ENCODE measurements at regions not wholly inside any gene's neighbourhood (a gene's known extent, or its start where the extent isn't known, plus 50 kb on each side); places are given as distances from the start of the nearest gene placed in this dataset.

DNA sequence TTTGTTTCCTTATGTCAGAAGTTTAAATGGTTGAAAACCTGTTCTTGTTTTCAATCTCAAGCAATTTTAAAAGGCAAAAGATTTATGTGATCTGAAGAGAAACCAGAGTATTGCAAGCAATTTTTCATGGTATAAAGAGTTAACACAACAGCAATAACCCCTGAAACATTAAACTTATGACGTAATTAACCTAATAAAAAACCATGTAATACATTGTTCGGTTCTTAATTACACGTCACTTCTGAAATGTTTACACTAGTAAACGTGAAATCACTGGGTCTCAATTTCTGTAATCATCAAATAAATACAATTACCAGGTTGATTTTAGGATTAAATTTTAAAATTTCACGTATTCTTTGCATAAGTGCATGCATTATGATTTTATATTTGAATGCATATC is 914.5 kb downstream of the NLGN4X start:
- Histone ChIP-seq H3F3A (ENCODE audit: low read depth) (no peaks in the 10 kb centered on the region), H3K4me1 (ENCODE audit: insufficient read depth, low read length, poor library complexity, severe bottlenecking) (no peaks in the 10 kb centered on the region), H2AFZ (ENCODE audit: low read length) (no peak overlapping the region), H3K79me2 (ENCODE audit: insufficient read depth, low read length) (no peaks in the 10 kb centered on the region), H3K9me2 (replicated peaks; ENCODE audit: low read depth, low read length) (no peaks in the 10 kb centered on the region), H3K4me3 (ENCODE audit: low read length, poor library complexity, severe bottlenecking) (no peak overlapping the region), H4K20me1 (ENCODE audit: insufficient read depth, low read length, poor library complexity, severe bottlenecking) (no peaks in the 10 kb centered on the region), H3K27me3 (ENCODE audit: insufficient read depth, low read length, poor library complexity, severe bottlenecking) (no peaks in the 10 kb centered on the region), H3K36me3 (ENCODE audit: insufficient read depth, low read length) (no peaks in the 10 kb centered on the region), H3K9me3 (ENCODE audit: insufficient read depth, low read depth, low read length) (no peaks in the 10 kb centered on the region), H3K4me2 (ENCODE audit: low read depth, low read length, poor library complexity, severe bottlenecking) (no peak overlapping the region), H3K9ac (ENCODE audit: low read depth, low read length, poor library complexity, severe bottlenecking) (no peak overlapping the region)
- TF ChIP-seq, protein P1, sequence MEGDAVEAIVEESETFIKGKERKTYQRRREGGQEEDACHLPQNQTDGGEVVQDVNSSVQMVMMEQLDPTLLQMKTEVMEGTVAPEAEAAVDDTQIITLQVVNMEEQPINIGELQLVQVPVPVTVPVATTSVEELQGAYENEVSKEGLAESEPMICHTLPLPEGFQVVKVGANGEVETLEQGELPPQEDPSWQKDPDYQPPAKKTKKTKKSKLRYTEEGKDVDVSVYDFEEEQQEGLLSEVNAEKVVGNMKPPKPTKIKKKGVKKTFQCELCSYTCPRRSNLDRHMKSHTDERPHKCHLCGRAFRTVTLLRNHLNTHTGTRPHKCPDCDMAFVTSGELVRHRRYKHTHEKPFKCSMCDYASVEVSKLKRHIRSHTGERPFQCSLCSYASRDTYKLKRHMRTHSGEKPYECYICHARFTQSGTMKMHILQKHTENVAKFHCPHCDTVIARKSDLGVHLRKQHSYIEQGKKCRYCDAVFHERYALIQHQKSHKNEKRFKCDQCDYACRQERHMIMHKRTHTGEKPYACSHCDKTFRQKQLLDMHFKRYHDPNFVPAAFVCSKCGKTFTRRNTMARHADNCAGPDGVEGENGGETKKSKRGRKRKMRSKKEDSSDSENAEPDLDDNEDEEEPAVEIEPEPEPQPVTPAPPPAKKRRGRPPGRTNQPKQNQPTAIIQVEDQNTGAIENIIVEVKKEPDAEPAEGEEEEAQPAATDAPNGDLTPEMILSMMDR (conservative IDR thresholded peaks at IDR 0.05; ENCODE audit: low read length): no peak
- TF ChIP-seq EZH2phosphoT487 (IDR thresholded peaks at IDR 0.05; ENCODE audit: borderline replicate concordance): no peak

DNA sequence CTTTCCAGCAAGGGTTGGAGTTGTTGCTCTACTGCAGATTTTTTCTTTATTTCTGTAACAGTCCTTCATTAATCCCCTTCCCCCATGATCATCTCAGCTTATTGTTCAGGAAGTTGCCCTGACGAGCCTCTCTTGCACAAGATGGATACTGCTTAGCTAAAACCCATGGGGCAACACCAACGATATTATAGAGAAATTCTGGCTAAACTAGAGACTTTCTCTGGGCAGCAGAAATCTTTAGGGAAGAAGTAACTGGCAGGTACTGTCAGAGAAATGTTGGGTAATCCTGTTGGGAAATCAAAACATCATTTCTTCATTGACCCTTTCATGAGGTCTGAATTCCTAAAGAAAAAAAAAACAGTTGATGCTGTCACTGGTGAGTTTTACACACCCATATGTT is 921.3 kb downstream of the NLGN4X start:
- no peak overlapping the region for H3K4me3 ChIP-seq (ENCODE audit: low read length, poor library complexity, severe bottlenecking)
- no peaks in the 10 kb centered on the region for H3K4me1 ChIP-seq (ENCODE audit: insufficient read depth, low read length, poor library complexity, severe bottlenecking)
- no peaks in the 10 kb centered on the region for H3K9me3 ChIP-seq (ENCODE audit: insufficient read depth, low read depth, low read length)
- H3K4me2 ChIP-seq (ENCODE audit: low read depth, low read length, poor library complexity, severe bottlenecking): no peak overlapping the region
- H4K20me1 ChIP-seq (ENCODE audit: insufficient read depth, low read length, poor library complexity, severe bottlenecking): no peaks in the 10 kb centered on the region
- no peaks in the 10 kb centered on the region for H3K9me2 ChIP-seq (replicated peaks; ENCODE audit: low read depth, low read length)
- no peaks in the 10 kb centered on the region for H3K36me3 ChIP-seq (ENCODE audit: insufficient read depth, low read length)
- no peak for TF ChIP-seq EZH2phosphoT487 (IDR thresholded peaks at IDR 0.05; ENCODE audit: borderline replicate concordance)
- TF ChIP-seq, protein P1 (conservative IDR thresholded peaks at IDR 0.05; ENCODE audit: low read length): no peak
- no peaks in the 10 kb centered on the region for H3K27me3 ChIP-seq (ENCODE audit: insufficient read depth, low read length, poor library complexity, severe bottlenecking)
- H3K79me2 ChIP-seq (ENCODE audit: insufficient read depth, low read length): no peaks in the 10 kb centered on the region
- H3K9ac ChIP-seq (ENCODE audit: low read depth, low read length, poor library complexity, severe bottlenecking): no peak overlapping the region
- H3F3A ChIP-seq (ENCODE audit: low read depth): no peaks in the 10 kb centered on the region
- H2AFZ ChIP-seq (ENCODE audit: low read length): no peak overlapping the region

DNA sequence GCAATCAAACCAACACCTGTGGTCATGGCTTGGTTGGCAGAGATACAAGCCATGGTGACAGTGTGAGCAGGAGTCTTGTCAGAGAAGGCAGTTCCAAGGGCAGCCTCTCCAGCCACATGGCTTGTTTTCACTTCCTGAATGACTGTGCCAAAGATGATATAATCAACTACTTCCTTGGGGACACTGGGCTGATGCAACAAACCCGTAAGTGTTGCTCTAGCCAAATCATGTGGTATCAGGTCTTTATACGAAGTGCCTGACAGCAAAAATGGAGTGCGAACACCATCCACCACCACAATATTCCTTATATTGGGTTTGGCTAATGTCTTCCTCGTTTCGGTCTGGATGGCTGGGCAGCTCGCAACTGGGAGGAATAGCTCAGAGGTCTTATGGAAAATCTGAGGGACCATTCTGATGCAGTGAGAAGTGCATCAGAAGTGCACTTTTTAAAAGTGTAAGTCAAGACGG is 922.0 kb downstream of the NLGN4X start:
- Histone ChIP-seq H3K79me2 (ENCODE audit: insufficient read depth, low read length) (no peaks in the 10 kb centered on the region), H3K4me1 (ENCODE audit: insufficient read depth, low read length, poor library complexity, severe bottlenecking) (no peaks in the 10 kb centered on the region), H2AFZ (ENCODE audit: low read length) (no peak overlapping the region), H3K4me2 (ENCODE audit: low read depth, low read length, poor library complexity, severe bottlenecking) (no peak overlapping the region), H3K4me3 (ENCODE audit: low read length, poor library complexity, severe bottlenecking) (no peak overlapping the region), H3F3A (ENCODE audit: low read depth) (no peaks in the 10 kb centered on the region), H3K27me3 (ENCODE audit: insufficient read depth, low read length, poor library complexity, severe bottlenecking) (no peaks in the 10 kb centered on the region), H4K20me1 (ENCODE audit: insufficient read depth, low read length, poor library complexity, severe bottlenecking) (no peaks in the 10 kb centered on the region), H3K9me2 (replicated peaks; ENCODE audit: low read depth, low read length) (no peaks in the 10 kb centered on the region), H3K9ac (ENCODE audit: low read depth, low read length, poor library complexity, severe bottlenecking) (no peak overlapping the region), H3K9me3 (ENCODE audit: insufficient read depth, low read depth, low read length) (no peaks in the 10 kb centered on the region), H3K36me3 (ENCODE audit: insufficient read depth, low read length) (no peaks in the 10 kb centered on the region)
- TF ChIP-seq, protein P1 (conservative IDR thresholded peaks at IDR 0.05; ENCODE audit: low read length): no peak
- TF ChIP-seq EZH2phosphoT487 (IDR thresholded peaks at IDR 0.05; ENCODE audit: borderline replicate concordance): no peak

Data from Loucy (cell line).